ENCODE measurements at regions not wholly inside any gene's neighbourhood (a gene's known extent, or its start where the extent isn't known, plus 50 kb on each side); places are given as distances from the start of the nearest gene placed in this dataset.
A peak's percentile ranks its signal among the peaks of the same experiment; 100 is the strongest.

DNA sequence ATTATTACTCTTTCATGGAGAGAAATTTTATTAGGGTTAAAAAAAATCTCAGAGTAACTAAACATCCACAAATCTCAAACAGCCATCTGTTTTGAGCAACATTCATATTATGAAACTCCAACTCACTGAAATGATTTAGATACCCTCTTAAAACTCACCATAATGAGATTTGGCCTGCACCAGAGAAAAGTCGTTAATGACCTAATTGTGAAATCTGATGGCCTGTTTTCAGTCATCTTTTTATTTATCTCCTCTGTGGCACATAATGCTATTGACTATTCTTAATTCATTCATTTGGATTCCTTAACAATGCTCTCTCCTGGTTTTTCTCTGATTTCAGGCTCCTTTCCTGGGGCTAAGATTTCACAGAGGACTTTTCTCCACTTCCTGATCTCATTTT is 192.7 kb downstream of the RNF144B start:
- Histone ChIP-seq H3K27me3 (no peaks in the 10 kb centered on the region), H3K36me3 (replicated peaks in 1 of 2; ENCODE audit: insufficient read depth in 1 of 2, low read depth in 2 of 2) (no peaks in the 10 kb centered on the region), H3K4me1 (no peaks in the 10 kb centered on the region), H3K27ac (no peak overlapping the region), H3K9me3 (no peaks in the 10 kb centered on the region), H3K4me3 (no peak overlapping the region)
- ATAC-seq (no peak), DNase-seq (no peak)
- TF ChIP-seq CTCF (IDR thresholded peaks at IDR 0.05), result no peak
- TF ChIP-seq POLR2A (IDR thresholded peaks at IDR 0.05), result no peak
- intact Hi-C loops (cut with DNase I), result no loop called here
- WGBS, 2 donors, result 47 to 74% methylated on average over 1 of the region's 1 CpG

GRCh38 chr6:18584372-18584771 is 197.2 kb downstream of the RNF144B start:
- no peaks in the 10 kb centered on the region for H3K36me3 ChIP-seq (replicated peaks in 1 of 2; ENCODE audit: insufficient read depth in 1 of 2, low read depth in 2 of 2)
- H3K9me3 ChIP-seq, result no peaks in the 10 kb centered on the region
- no peak overlapping the region for H3K27ac ChIP-seq
- intact Hi-C loops (cut with DNase I), result no loop called here
- ATAC-seq (no peak), DNase-seq (no peak)
- H3K27me3 ChIP-seq, result no peaks in the 10 kb centered on the region
- H3K4me3 ChIP-seq, result no peak overlapping the region
- WGBS, 2 donors, result 74 to 76% methylated on average over 4 of the region's 4 CpGs
- no peaks in the 10 kb centered on the region for H3K4me1 ChIP-seq
- TF ChIP-seq CTCF (IDR thresholded peaks at IDR 0.05) (no peak), POLR2A (IDR thresholded peaks at IDR 0.05) (no peak)

DNA sequence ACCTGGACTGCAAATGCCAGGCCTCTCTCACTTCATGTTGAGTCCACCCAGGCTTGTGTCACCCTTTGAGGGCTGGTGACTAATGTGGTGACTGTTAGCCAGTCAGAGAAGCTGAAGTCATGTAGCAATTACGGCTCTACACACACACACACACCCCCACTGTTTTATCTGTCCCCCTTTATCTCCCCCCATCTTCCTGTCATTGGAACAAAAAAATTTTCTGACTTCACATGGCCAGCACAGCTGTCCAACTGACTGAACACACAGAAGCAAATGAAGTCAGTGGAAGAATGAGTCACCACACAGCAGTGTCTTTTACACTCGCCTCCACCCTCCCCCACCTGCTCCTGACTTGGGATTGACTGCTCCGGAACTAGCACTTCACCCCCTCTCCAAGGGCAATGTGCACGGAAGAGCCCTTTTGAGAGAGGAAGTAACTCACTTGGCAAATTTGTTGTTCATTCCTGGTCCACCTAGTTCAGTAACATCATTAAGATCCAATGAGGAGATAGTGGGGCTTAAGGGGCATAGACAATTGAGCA is 198.0 kb downstream of the RNF144B start:
- DNase-seq (peak in 2 of 4 donors; percentile 6 to 8), ATAC-seq (no peak)
- no peaks in the 10 kb centered on the region for H3K27me3 ChIP-seq
- H3K27ac ChIP-seq, result no peak overlapping the region
- no peak overlapping the region for H3K4me3 ChIP-seq
- TF ChIP-seq CTCF (IDR thresholded peaks at IDR 0.05) (no peak), POLR2A (IDR thresholded peaks at IDR 0.05) (no peak)
- H3K4me1 ChIP-seq, result no peaks in the 10 kb centered on the region
- no peaks in the 10 kb centered on the region for H3K36me3 ChIP-seq (replicated peaks in 1 of 2; ENCODE audit: insufficient read depth in 1 of 2, low read depth in 2 of 2)
- intact Hi-C loops (cut with DNase I), result no loop called here
- no peaks in the 10 kb centered on the region for H3K9me3 ChIP-seq
- 24 to 43% methylated on average over 4 of the region's 4 CpGs for WGBS, 2 donors

- DNase-seq, result no peak
- 71 to 80% methylated on average over 8 of the region's 8 CpGs for WGBS, 2 donors
- H3K4me3 ChIP-seq, result no peak overlapping the region
Observed at GRCh38 chr6:18586133-18586532, 199.0 kb downstream of the RNF144B start.

More at GRCh38 chr6:18586133-18586532, 199.0 kb downstream of the RNF144B start:
- H3K9me3 ChIP-seq, result no peaks in the 10 kb centered on the region
- no peak for ATAC-seq
- H3K36me3 ChIP-seq (replicated peaks in 1 of 2; ENCODE audit: insufficient read depth in 1 of 2, low read depth in 2 of 2), result no peaks in the 10 kb centered on the region
- no peaks in the 10 kb centered on the region for H3K27me3 ChIP-seq
- H3K27ac ChIP-seq, result no peak overlapping the region
- no peak for TF ChIP-seq POLR2A (IDR thresholded peaks at IDR 0.05)
- TF ChIP-seq CTCF (IDR thresholded peaks at IDR 0.05), result no peak
- H3K4me1 ChIP-seq, result no peaks in the 10 kb centered on the region
- intact Hi-C loops (cut with DNase I), result no loop called here
